A673 (cell line): ENCODE measurements at regions not wholly inside any gene's neighbourhood (a gene's known extent, or its start where the extent isn't known, plus 50 kb on each side); places are given as distances from the start of the nearest gene placed in this dataset.
"Not testable (repeated sequence)": the region's sequence is repeated elsewhere in the genome, so short reads cannot be mapped to it uniquely, and the experiment has no call there.

Experiments used
- BruUV-seq: library from RNA; stranded (reverse); fragments of 400-500 nt; replicated peaks from 2 replicates; lab custom pipeline; 2021; lab: Mats Ljungman, UMichigan
- CTCF ChIA-PET: fragments of 300-600 bp; sonication (Branson Sonifier 250); formaldehyde crosslinking; loops from one replicate; lab custom pipeline; 2022; ENCODE audit warnings: antibody characterized with exemption; lab: Charles Lee
- POLR2A ChIA-PET: fragments of 300-600 bp; sonication (Branson Sonifier 250); formaldehyde crosslinking; loops from one replicate; lab custom pipeline; 2022; ENCODE audit warnings: antibody characterized with exemption; ENCODE audit not compliant: low non-redundant PET; lab: Charles Lee
- DNase-seq: peaks from one replicate; pipeline ENCODE4 v3.0.0-alpha.2; 2015; ENCODE audit warnings: low spot score
- H3K27ac ChIP-seq: fragments of 200-600 bp; sonication (generic); 2 replicates; pipeline ENCODE4 v1.5.1; 2016; ENCODE audit warnings: mixed run types, low read depth, mild to moderate bottlenecking, mixed read lengths, antibody characterized with exemption, low read length; ENCODE audit not compliant: poor library complexity, severe bottlenecking
- H3K27me3 ChIP-seq: fragments of 200-600 bp; sonication (generic); replicated peaks from 2 replicates; pipeline ENCODE4 v1.6.1; 2017; ENCODE audit warnings: mixed run types, low read depth, mild to moderate bottlenecking, mixed read lengths, antibody characterized with exemption, low read length; ENCODE audit not compliant: insufficient read depth, poor library complexity
- H3K36me3 ChIP-seq: fragments of 200-600 bp; sonication (generic); 2 replicates; pipeline ENCODE4 v1.6.1; 2016; ENCODE audit warnings: mixed run types, mild to moderate bottlenecking, mixed read lengths, antibody characterized with exemption, low read length; ENCODE audit not compliant: insufficient read depth, poor library complexity, severe bottlenecking
- H3K4me1 ChIP-seq: fragments of 200-600 bp; sonication (generic); 2 replicates; pipeline ENCODE4 v1.6.1; 2017; ENCODE audit warnings: mixed run types, mild to moderate bottlenecking, mixed read lengths, antibody characterized with exemption, low read length; ENCODE audit not compliant: insufficient read depth, poor library complexity, severe bottlenecking
- H3K4me3 ChIP-seq: fragments of 200-600 bp; sonication (generic); 2 replicates; pipeline ENCODE4 v1.5.1; 2016; ENCODE audit warnings: low read depth, mixed run types, mild to moderate bottlenecking, mixed read lengths, low read length; ENCODE audit not compliant: poor library complexity, severe bottlenecking
- H3K9me3 ChIP-seq: fragments of 200-600 bp; sonication (generic); 2 replicates; pipeline ENCODE4 v1.6.1; 2016; ENCODE audit warnings: mixed run types, low read depth, mild to moderate bottlenecking, mixed read lengths, antibody characterized with exemption, low read length; ENCODE audit not compliant: poor library complexity, severe bottlenecking
- CTCF ChIP-seq: fragments of 300-800, 200-600 bp; sonication (generic); conservative IDR thresholded peaks from 2 replicates; pipeline ENCODE4 v1.5.1; 2017; ENCODE audit warnings: low read depth, mild to moderate bottlenecking, antibody characterized with exemption, low read length, moderate library complexity, mixed read lengths
- EZH2 ChIP-seq: fragments of 200-600 bp; sonication (generic); IDR thresholded peaks from 2 replicates; pipeline ENCODE4 v1.6.1; 2017; ENCODE audit warnings: borderline replicate concordance, low read depth, mild to moderate bottlenecking, mixed read lengths, antibody characterized with exemption, low read length; ENCODE audit not compliant: poor library complexity, severe bottlenecking
- intact Hi-C: fragments of 100-400 bp; cut with micrococcal nuclease; formaldehyde crosslinking; loops from one replicate; pipeline ENCODE4 v1.10.0; 2022; ENCODE audit not compliant: unreplicated experiment

DNA sequence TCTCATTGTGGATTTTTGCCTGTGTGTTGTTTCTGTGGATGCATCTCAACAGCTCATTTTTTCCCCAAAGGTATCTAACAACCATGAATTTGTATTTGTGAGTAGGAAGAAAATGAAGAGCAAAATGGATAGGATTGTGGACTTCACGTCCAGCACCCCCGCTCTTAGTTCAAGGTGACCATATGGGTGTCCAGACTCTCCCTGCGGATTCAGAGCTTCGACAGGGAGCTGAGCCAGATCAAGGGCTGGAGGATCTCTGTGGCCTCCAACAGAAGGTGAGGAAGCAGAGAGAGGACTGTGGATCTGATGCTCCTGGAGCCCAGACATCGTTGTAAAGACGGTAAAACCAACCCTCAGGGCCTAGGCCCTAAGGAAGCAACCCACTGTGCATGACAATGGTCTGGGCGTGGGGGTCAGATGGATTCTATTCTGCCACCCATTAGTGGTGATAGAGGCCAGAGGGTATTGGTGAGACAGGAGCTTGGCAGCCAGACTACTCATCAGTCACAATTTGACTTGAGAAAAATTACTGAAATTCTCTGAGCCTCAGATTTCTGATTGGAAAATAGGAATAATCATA, 659.7 kb upstream of the TMEM132C start:
- no TSS peak for BruUV-seq

DNA sequence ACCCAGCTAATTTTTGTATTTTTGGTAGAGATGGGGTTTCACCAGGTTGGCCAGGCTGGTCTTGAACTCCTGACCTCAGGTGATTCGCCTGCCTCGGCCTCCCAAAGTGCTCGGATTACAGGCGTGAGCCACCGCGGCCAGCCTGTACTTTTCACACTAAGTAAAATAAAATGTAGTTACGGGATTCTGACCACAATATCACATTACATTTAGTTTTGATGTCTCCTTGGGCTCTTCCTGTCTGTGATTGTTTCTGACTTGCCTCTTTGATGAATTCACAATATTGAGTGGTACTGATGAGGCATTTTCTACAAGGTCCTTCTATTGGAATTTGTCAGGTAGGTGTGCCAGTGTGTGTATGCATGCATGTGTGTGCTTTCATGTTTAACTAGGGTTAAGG, 658.6 kb upstream of the TMEM132C start:
- H3K27ac ChIP-seq, H3K36me3 ChIP-seq, H3K4me1 ChIP-seq, H3K9me3 ChIP-seq, CTCF ChIA-PET, intact Hi-C loops, POLR2A ChIA-PET, BruUV-seq, DNase-seq, H3K4me3 ChIP-seq: not testable (repeated sequence)
- peaks cover 26% of the 10 kb centered on the region for H3K27me3 ChIP-seq

More for the DNA sequence above, 659.7 kb upstream of the TMEM132C start:
- intact Hi-C loops = no loop called here
- H3K4me1 ChIP-seq = no peaks in the 10 kb centered on the region
- H3K9me3 ChIP-seq = no peaks in the 10 kb centered on the region
- H3K4me3 ChIP-seq = no peak overlapping the region
- ChIA-PET CTCF (no interaction called here), POLR2A (no interaction called here)
- H3K27me3 ChIP-seq = peaks cover 26% of the 10 kb centered on the region
- H3K36me3 ChIP-seq = no peaks in the 10 kb centered on the region
- no peak for DNase-seq
- no peak overlapping the region for H3K27ac ChIP-seq
- no peak for TF ChIP-seq EZH2
- no peak for TF ChIP-seq CTCF

GRCh38 chr12:127613056-127613455, 653.9 kb upstream of the TMEM132C start:
- no peak overlapping the region for H3K4me3 ChIP-seq
- H3K27me3 ChIP-seq = peaks cover 14% of the 10 kb centered on the region
- DNase-seq = no peak
- POLR2A ChIA-PET = no interaction called here
- no peaks in the 10 kb centered on the region for H3K4me1 ChIP-seq
- no TSS peak for BruUV-seq
- TF ChIP-seq CTCF (no peak), EZH2 (no peak)
- H3K9me3 ChIP-seq = no peaks in the 10 kb centered on the region
- H3K27ac ChIP-seq = no peak overlapping the region
- intact Hi-C loops = no loop called here
- CTCF ChIA-PET = no interaction called here
- no peaks in the 10 kb centered on the region for H3K36me3 ChIP-seq
